ENCODE measurements at regions not wholly inside any gene's neighbourhood (a gene's known extent, or its start where the extent isn't known, plus 50 kb on each side); places are given as distances from the start of the nearest gene placed in this dataset.

DNA sequence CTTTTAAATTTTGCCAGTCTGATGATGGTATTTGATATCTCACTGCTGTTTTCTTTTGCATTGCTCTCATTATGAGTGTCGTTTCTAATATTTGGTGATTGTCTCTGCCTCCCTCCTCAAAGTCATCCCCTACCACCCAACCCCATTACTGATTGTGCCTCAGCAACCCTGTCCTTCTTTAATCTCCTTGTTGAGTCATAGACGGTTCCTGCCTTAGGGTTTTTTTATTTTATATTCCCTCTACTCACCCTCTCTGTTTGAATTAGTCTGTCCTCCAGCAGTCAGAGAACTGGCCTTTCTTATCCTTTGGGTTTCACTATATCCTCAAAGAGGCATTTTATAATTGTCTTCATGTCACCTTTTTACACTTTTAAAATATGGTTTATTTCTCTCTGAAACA, 409.3 kb upstream of the CPEB2 start:
- no peak for DNase-seq

- no peak for DNase-seq
Observed at GRCh38 chr4:14596028-14596427, 406.3 kb upstream of the CPEB2 start.

- no peak for DNase-seq
Observed at GRCh38 chr4:14596437-14596836, 405.8 kb upstream of the CPEB2 start.

- no peak for DNase-seq
Observed at GRCh38 chr4:14596904-14597303, 405.4 kb upstream of the CPEB2 start.

DNA sequence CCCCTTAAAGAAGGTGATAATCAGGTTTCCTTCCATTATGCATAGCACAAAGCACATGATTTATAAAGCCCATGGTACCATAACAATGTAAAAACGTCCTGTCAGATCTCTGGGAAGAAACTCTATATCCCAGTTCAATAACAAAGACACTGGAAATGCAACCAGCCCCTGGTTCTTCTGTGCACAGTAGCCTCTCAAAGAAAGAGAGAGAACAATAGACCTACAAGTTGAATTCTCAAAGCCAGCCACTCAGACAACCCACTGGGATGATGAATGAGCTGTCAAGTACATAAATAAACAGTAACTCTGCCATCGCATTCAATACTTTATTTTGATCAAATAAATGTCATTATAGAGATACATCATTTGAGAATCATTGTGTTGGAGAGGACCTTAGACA, 400.1 kb upstream of the CPEB2 start:
- DNase-seq, result no peak

- no peak for DNase-seq
Observed at GRCh38 chr4:14607001-14607400, 395.3 kb upstream of the CPEB2 start.

- no peak for DNase-seq
Observed at GRCh38 chr4:14607578-14607977, 394.7 kb upstream of the CPEB2 start.

DNA sequence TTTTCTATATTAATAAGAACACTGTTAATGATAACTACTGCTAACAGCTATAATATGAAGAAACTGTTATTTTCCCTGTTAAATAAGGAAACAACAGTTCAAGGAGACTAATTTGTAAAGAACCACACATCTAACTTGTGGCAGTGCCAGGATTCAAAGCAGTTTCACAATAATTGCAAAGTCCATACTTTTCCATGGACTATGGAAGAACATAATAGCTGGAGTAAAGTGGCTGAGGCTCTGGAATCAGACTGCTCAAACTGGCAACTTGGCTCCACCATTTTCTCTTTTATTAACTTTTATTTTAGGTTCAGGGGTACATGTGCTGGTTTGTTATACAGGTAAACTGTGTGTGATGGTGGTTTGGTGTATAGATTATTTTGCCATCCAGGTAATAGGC, 393.7 kb upstream of the CPEB2 start:
- DNase-seq, result no peak

DNA sequence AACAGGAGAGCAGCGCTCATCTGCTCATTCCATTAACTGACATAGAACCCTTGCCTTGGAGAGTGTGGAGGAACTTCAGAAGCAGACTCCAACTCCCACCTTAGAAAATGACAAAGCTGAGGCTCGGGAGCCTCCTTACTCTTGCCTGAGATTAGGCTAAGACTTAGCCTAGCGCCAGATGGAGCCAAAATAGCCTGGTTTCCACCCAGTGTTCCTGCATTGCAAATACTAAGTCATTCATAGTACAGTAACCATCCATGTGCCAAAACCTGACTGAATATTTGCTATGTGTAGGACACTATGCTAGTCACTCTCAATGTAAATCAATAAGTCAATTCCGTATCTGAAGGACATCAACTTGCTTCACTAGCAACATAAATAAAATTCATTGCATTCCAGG, 387.4 kb upstream of the CPEB2 start:
- no peak for DNase-seq

- no peak for DNase-seq
Observed at GRCh38 chr4:14615671-14616070, 386.6 kb upstream of the CPEB2 start.

GRCh38 chr4:14620567-14621141, 381.6 kb upstream of the CPEB2 start:
- DNase-seq, result no peak

- no peak for DNase-seq
Observed at GRCh38 chr4:14621731-14622463, 380.4 kb upstream of the CPEB2 start.

DNA sequence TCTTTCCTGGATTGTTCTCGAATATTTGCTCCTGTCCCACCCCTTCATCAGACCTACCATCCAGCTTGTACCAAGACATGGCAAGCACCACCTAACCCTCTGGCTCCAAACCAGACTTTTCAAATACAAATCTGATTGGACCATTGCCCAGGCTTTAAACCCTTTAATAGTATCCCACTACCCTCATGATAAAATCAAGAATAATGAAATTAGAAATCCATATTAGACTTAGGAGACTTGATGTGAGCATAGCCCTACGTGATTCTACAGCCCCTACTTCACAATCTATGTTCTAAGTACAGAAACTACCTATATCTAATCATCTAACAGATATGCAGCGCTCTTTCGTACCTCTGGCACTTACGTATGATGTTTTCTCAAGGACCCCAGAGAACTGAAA, 375.2 kb upstream of the CPEB2 start:
- no peak for DNase-seq

DNA sequence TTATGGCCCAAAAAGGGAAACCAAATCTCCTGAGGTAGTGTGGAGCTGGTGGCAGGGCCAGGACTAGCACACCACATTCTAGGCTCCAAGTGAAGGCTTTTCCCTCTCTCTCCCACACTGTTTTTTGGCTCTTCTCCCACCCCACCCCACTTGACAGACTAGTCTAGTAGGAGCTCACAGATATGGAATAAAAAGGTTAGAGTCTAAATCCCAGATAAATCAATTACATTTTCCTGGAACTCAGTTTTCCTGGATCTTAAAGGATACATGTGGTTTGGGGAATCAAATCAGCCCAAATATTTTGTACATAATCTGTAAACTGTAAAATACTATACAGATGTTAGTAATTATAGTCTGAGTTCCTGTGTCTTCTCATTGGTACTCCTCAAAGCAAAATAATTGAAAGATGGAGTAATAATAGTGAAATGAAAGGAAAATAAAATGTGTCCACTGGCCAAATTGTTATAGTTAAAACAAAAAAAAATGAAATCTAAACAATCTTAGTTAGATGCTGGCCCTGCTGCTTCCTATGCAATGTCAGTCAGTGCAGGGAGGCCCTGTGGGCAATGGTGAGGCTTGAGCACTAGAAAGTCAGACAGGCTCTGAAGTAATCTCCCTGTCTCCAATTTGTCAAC, 370.4 kb upstream of the CPEB2 start:
- no peak for DNase-seq

GRCh38 chr4:14636563-14636962, 365.7 kb upstream of the CPEB2 start:
- no peak for DNase-seq

- DNase-seq, result no peak
Observed at GRCh38 chr4:14640476-14640875, 361.8 kb upstream of the CPEB2 start.

DNA sequence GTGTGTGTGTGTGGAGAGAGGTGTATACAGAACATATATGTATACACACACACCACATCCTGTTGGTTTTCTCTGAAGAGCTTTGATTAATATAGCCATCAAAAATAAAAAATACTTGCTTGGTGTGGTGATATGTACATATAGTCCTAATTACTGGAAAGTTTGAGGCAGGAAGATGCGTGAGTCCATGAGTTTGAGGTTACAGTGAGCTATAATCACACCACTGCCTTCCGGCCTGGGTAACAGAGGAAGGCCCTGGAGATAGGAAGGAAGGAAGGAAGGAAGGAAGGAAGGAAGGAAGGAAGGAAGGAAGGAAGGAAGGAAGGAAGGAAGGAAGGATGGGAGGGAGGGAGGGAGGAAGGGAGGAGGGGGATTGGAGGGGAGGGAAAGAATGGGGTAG, 360.4 kb upstream of the CPEB2 start:
- no peak for DNase-seq

DNA sequence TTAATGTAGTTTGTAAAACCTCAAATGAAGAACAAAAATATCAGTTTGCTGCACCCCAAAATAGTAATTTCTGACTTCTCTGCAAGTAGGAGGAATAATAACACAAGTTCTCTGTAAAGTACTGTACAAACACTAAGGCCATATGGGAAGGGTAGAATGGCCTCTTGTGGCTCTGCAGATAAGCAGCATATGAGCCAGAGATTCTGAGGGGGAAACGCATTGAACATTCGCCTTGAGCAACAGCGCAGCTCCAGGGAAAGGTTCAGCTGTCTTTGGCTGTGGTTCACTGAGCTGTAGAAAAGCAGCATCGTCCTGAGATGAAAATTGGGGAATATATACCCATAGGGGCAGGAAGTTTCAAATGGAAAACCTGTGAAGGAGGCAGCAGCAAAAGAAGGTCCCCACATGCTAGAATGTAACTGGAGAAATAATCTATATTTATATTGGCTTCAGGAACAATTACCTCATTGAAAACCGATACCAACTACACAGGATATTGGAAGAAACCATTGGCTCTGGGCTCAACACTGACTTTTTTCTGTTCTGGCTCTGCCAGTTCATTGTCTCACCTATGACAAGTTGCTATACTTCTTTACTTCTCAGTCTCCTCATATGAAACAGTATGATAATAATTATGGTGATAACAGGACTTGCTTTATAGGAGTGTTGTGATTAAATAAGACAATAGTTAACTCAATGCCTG, 357.6 kb upstream of the CPEB2 start:
- no peak for DNase-seq

DNA sequence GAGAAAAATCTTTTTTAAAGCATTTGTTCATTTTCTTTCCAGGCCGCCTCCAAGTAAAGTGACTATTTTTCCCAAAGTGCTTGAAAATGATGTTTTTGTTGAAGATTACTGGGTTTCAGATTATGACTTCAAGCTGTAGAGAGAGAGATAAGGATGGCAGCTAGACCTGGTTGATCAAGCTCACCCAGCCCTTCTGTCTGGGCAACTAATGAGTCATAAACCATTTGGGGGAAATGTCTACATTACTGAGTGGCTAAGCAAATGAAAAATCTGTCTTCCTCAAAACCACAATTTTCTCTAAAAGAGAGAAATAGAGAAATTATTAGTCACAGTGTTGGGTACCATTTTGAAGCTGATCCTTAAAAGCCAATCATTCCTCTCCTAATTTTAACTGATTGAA, 355.4 kb upstream of the CPEB2 start:
- no peak for DNase-seq

GRCh38 chr4:14650127-14650526, 352.2 kb upstream of the CPEB2 start:
- no peak for DNase-seq

DNA sequence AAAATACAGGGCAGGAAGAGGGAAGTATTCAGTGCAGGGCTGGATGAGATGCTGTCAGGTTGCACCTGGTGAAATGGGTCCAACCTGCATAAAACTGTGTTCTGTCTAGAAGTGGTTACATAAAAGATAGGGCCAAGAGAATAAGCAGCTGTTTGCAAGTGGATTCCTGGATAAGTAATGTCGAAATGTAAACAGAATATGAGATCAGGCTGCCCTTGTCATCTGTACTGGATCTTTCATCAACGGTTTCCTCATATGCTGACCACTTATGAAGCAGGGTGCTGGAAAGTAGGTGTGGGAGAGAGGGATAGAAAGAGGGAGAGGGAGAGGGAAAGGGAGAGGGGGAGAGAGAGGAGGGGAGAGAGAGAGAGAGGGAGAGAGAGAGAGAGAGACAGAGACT, 349.8 kb upstream of the CPEB2 start:
- no peak for DNase-seq

GRCh38 chr4:14653338-14653737, 348.9 kb upstream of the CPEB2 start:
- DNase-seq, result no peak

DNA sequence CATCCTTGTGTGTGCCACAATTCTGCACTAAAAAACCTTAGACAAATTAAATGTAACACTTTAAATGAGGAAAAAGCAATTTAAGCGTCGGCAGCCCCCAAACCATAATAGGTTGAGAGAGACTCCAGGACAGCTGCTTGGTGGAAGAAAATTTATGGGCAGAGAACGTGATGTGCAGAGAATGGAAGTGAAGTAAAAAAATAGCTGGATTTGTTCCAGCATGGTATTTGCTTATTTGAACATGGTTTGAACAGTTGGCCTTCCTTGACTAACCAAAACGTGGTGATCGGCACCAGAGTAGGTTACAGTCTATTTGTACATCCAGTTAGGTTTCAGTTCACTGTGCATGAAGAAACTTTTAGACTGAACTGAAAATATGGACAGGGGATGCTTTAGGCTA, 343.0 kb upstream of the CPEB2 start:
- no peak for DNase-seq

DNA sequence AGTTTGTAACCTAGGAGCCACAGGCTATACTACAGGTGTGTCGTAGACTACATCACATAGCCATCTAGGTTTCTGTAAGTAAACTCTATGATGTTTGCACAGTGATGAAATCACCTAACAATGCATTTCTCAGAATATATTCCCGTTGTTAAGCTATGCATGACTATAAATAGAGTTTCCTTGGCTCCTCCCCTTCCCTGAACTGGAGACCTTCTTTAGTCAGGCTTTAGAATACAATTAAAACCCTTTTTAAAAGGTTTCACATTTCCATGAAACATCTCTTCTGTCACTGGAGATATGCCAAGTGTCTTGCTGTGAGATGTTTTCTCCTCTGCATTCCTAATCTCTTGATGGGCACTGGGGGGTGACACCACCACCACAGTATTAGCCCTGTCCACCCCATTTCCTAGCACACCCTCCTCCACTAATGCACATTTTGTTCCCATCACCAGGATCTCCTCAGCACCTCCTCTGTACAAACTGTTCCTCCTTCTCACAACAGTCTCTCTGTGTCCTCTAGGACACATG, 334.6 kb upstream of the CPEB2 start:
- DNase-seq, result no peak
